SH-SY5Y (cell line): ENCODE measurements at regions not wholly inside any gene's neighbourhood (a gene's known extent, or its start where the extent isn't known, plus 50 kb on each side); places are given as distances from the start of the nearest gene placed in this dataset.

Source experiments
- GATA2 ChIP-seq: IDR thresholded peaks from 2 replicates; pipeline ENCODE4 v1.6.1; 2011; ENCODE audit warnings: mild to moderate bottlenecking, low read depth, low read length
- GATA3 ChIP-seq: IDR thresholded peaks from 2 replicates; pipeline ENCODE4 v1.6.1; 2011; ENCODE audit warnings: low read depth, mild to moderate bottlenecking, low read length, moderate library complexity

GRCh38 chr3:78046566-78046965, 1006.7 kb downstream of the ROBO2 start:
- TF ChIP-seq GATA3, result no peak
- TF ChIP-seq GATA2, result no peak
